ENCODE measurements at regions not wholly inside any gene's neighbourhood (a gene's known extent, or its start where the extent isn't known, plus 50 kb on each side); places are given as distances from the start of the nearest gene placed in this dataset.

GRCh38 chr11:116073854-116074837 is 569.9 kb upstream of the CADM1 start:
- Histone ChIP-seq H3K4me2 (no peak overlapping the region), H3K27me3 (ENCODE audit: insufficient read depth) (no peaks in the 10 kb centered on the region), H3K4me1 (ENCODE audit: control insufficient read depth in 1 of 2, insufficient read depth in 2 of 2, low read depth in 1 of 2, low read length in 1 of 2) (peaks cover 0 to 28% of the 10 kb centered on the region in 2 experiments; a peak in 1 of 4 replicates), H3K9ac (no peak overlapping the region), H3K27ac (ENCODE audit: low read depth in 2 of 2, low read length in 1 of 2) (peak overlapping the region in 1 of 2 experiments; percentile 16; a peak in 1 of 4 replicates), H3K9me3 (no peaks in the 10 kb centered on the region), H3F3A (replicated peaks; ENCODE audit: insufficient read depth) (no peaks in the 10 kb centered on the region), H3K79me2 (ENCODE audit: insufficient read depth) (no peaks in the 10 kb centered on the region), H3K4me3 (ENCODE audit: low read depth in 2 of 2, low read length in 1 of 2) (no peak overlapping the region), H3K9me2 (no peaks in the 10 kb centered on the region), H3K36me3 (replicated peaks in 1 of 2; ENCODE audit: control insufficient read depth in 1 of 2, insufficient read depth in 2 of 2, low read length in 1 of 2) (no peaks in the 10 kb centered on the region), H2AFZ (ENCODE audit: low read depth) (no peak overlapping the region), H4K20me1 (ENCODE audit: insufficient read depth) (no peaks in the 10 kb centered on the region)
- DNase-seq, result no peak
- CTCF ChIA-PET, result interaction anchor here (0.7 to 2.1 kb wide), 8 partner anchors 10 to 1300 kb away, joined by 3 to 7 read pairs (median 3); no protein-coding TSS in a partner anchor
- TF ChIP-seq SIN3A (IDR thresholded peaks at IDR 0.05; ENCODE audit: borderline replicate concordance, low read depth, low read length) (no peak), FOXM1 (IDR thresholded peaks at IDR 0.05; ENCODE audit: low read depth) (no peak), FOXJ3 (CRISPR knock-in tag; IDR thresholded peaks at IDR 0.05) (no peak), FOSL2 (IDR thresholded peaks at IDR 0.05; ENCODE audit: borderline replicate concordance, low read depth) (no peak), RAD21 (IDR thresholded peaks at IDR 0.05; ENCODE audit: low read length) (no peak), SMC3 (IDR thresholded peaks at IDR 0.05; ENCODE audit: low read depth, low read length) (no peak), TCF12 (IDR thresholded peaks at IDR 0.05) (no peak), MAX (IDR thresholded peaks at IDR 0.05; ENCODE audit: low read depth) (no peak), PBX3 (IDR thresholded peaks at IDR 0.05) (no peak), CTCF (IDR thresholded peaks at IDR 0.05) (no peak), JUND (IDR thresholded peaks at IDR 0.05) (no peak), POLR2AphosphoS5 (IDR thresholded peaks at IDR 0.05; ENCODE audit: low read depth, low read length) (no peak), USF1 (IDR thresholded peaks at IDR 0.05; ENCODE audit: borderline replicate concordance, low read depth) (no peak), EP300 (IDR thresholded peaks at IDR 0.05; ENCODE audit: borderline replicate concordance in 1 of 2, low read depth in 1 of 2, low read length in 1 of 2) (no peak), IRF3 (IDR thresholded peaks at IDR 0.05; ENCODE audit: low read depth, low read length) (no peak), RXRA (IDR thresholded peaks at IDR 0.05; ENCODE audit: borderline replicate concordance, low read depth) (no peak)
- POLR2A ChIA-PET, result interaction anchor here (0.6 to 1.3 kb wide), 2 partner anchors 11 to 339 kb away, joined by 3 to 4 read pairs; no protein-coding TSS in a partner anchor
- WGBS (ENCODE audit: low lambda C conversion rate), result 45% methylated on average over 18 of the region's 18 CpGs

All from SK-N-SH (cell line).